AG04450 (cell line): ENCODE measurements at regions not wholly inside any gene's neighbourhood (a gene's known extent, or its start where the extent isn't known, plus 50 kb on each side); places are given as distances from the start of the nearest gene placed in this dataset.

Experiments used
- CTCF ChIA-PET: fragments of 300-600, 350-600 bp; formaldehyde crosslinking; extraction: SDS; loops from one replicate; lab custom pipeline; 2022; ENCODE audit warnings: antibody characterized with exemption, inconsistent platforms; lab: Charles Lee
- POLR2A ChIA-PET: fragments of 350-600 bp; formaldehyde crosslinking; extraction: SDS; loops from one replicate; lab custom pipeline; 2021; ENCODE audit warnings: antibody characterized with exemption, inconsistent platforms; lab: Yijun Ruan, JAX
- DNase-seq: peaks from one replicate; pipeline ENCODE4 v3.0.0-alpha.2; 2011; ENCODE audit warnings: low read depth, low spot score
- H3K27ac ChIP-seq: one replicate; pipeline ENCODE4 v1.5.1; 2012; ENCODE audit warnings: low read depth, low read length, control low read depth
- H3K27me3 ChIP-seq: one replicate; pipeline ENCODE4 v1.6.0; 2012; ENCODE audit warnings: low read length; ENCODE audit not compliant: control insufficient read depth, insufficient read depth
- H3K4me3 ChIP-seq: 2 replicates; pipeline ENCODE4 v1.5.1; 2011; ENCODE audit warnings: mild to moderate bottlenecking, low read depth, low read length, control low read depth
- H3K9me3 ChIP-seq: 2 replicates; pipeline ENCODE4 v1.5.1; 2012; ENCODE audit warnings: low read length; ENCODE audit not compliant: control insufficient read depth, insufficient read depth
- CTCF ChIP-seq: IDR thresholded peaks from 2 replicates; pipeline ENCODE4 v1.5.1; 2011; ENCODE audit warnings: low read depth, low read length, control low read depth, inconsistent platforms

- DNase-seq = no peak
- H3K9me3 ChIP-seq = no peaks in the 10 kb centered on the region
- no peak overlapping the region for H3K27ac ChIP-seq
- no peaks in the 10 kb centered on the region for H3K27me3 ChIP-seq
- ChIA-PET POLR2A (no interaction called here), CTCF (interaction anchor here (0.8 kb wide), 1 partner anchor 16 kb away, joined by 4 read pairs; no protein-coding TSS in a partner anchor)
- no peak overlapping the region for H3K4me3 ChIP-seq
- TF ChIP-seq CTCF = no peak
Observed at GRCh38 chr12:78306236-78306635, 475.5 kb downstream of the NAV3 start.

- CTCF ChIA-PET = no interaction called here
Observed at GRCh38 chr12:78308701-78309100, 478.0 kb downstream of the NAV3 start.

DNA sequence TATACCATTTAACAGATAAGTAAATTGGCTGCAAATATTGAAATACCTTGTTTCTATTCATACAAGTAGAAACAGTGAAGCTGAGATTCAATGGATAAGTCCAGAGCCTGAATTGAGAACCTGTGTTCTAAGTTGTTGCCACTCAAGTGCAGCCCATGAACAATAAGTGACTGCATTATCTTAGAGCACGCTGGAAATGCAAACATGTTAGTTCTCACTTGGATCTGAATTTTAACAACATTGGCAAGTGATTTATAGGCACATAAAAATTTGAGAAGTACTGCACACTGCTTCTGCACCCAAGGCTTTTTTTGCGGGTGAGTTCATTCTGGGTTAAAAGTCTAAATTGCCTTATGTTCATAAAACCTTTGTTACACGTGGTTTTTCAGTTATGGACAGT is 484.3 kb downstream of the NAV3 start:
- TF ChIP-seq CTCF = no peak
- Histone ChIP-seq H3K27ac (no peak overlapping the region), H3K27me3 (no peaks in the 10 kb centered on the region), H3K9me3 (no peaks in the 10 kb centered on the region), H3K4me3 (no peak overlapping the region)
- POLR2A ChIA-PET = no interaction called here
- no peak for DNase-seq
- CTCF ChIA-PET = no interaction called here

More at GRCh38 chr12:78308701-78309100, 478.0 kb downstream of the NAV3 start:
- Histone ChIP-seq H3K27ac (no peak overlapping the region), H3K4me3 (no peak overlapping the region), H3K9me3 (no peaks in the 10 kb centered on the region), H3K27me3 (no peaks in the 10 kb centered on the region)
- DNase-seq = no peak
- POLR2A ChIA-PET = no interaction called here
- TF ChIP-seq CTCF = no peak

DNA sequence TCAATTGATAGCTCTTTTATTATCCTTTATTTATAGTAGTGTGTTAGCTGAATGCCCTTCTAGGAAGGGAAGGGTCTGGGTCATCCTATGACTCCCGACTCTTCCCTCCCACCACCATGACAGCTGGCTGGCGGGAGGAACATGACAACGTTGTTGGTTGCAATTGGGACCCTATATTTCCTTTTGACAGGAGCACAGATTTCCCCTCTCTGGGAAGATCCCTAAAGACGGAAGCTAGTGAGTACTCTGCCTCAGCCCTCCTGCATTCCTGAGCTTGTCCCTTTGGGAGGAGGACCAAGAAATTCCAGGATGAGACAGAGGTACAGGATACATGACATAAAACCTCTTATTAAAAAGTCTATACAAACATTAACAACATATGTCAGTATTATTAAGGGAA is 485.4 kb downstream of the NAV3 start:
- H3K9me3 ChIP-seq = no peaks in the 10 kb centered on the region
- H3K4me3 ChIP-seq = no peak overlapping the region
- H3K27ac ChIP-seq = no peak overlapping the region
- POLR2A ChIA-PET = no interaction called here
- CTCF ChIA-PET = no interaction called here
- no peak for TF ChIP-seq CTCF
- no peak for DNase-seq
- H3K27me3 ChIP-seq = no peaks in the 10 kb centered on the region

DNA sequence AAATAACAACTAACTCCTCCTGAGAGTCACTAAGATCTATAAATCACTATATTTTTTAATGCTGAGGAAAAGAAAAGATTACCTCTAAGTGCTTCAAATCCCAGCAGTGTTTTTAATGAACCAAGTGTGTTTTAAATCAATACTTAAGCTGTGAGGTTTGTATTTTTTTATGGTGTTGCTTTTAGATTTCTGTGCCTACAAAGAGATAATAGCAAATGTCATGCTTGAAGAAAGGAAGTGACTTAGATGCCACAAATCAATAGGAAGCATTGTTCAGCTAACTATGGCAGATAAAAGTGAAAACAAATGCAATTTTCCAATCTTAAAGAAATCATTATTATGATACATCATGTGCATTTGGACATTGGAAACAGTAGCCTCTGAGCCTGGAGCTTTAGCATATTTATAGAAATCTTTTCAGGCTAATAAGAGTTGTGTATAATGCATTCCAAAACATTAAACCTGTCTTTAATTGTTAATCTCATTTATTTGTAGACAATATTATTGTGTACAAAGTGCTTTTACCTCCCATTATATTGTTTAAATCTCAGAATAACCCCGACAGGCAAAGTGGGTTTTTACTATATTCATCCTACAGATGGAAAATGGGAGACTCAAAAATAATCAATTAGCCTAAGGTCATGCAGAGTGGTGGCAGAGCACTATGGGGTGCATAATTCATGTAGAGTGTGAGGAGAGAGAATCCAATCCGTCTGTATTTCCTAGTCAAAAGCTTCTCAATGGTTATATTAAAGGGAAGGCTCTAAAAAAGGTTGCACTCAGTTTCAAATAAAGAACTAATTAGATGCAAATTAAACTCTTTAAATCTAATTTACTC is 486.2 kb downstream of the NAV3 start:
- ChIA-PET CTCF (no interaction called here), POLR2A (no interaction called here)
- no peak for DNase-seq
- Histone ChIP-seq H3K27ac (no peak overlapping the region), H3K4me3 (no peak overlapping the region), H3K27me3 (no peaks in the 10 kb centered on the region), H3K9me3 (no peaks in the 10 kb centered on the region)
- no peak for TF ChIP-seq CTCF
